HG03196 (cell line): ENCODE measurements at regions not wholly inside any gene's neighbourhood (a gene's known extent, or its start where the extent isn't known, plus 50 kb on each side); places are given as distances from the start of the nearest gene placed in this dataset.

Experiments used
- ATAC-seq: cut with Tn5 transposase; IDR thresholded peaks from one replicate; pipeline ENCODE4 v1.9.1; 2021; ENCODE audit not compliant: unreplicated experiment

DNA sequence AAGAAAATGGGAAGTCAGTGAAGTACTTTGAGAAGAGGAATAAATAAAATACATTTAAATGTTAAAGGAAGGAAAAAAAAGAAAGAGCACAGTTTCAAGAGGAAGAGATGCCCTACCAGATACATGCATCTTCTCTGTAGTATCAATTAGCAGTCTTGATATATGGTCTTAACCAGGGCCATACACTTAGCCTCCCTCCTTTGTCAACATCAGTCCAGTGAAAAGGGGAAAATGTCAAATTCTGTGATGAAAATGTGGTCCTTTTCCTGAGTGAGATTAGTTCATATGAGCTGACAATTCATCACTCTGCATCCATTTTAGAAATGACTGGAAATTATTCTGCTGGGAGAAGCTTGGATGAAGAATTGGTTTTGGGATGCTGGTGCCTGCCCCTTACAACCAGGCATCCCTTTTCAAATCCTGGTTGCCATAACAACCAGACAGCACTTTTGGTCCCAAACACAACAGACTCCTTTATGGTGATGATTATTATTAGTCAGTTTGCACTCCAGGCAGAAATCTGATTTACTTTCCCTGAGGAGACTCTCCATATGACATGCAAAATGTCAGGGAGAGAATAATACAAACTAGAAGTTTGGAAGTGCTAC lies 933.6 kb upstream of the CDH8 start:
- ATAC-seq = no peak

DNA sequence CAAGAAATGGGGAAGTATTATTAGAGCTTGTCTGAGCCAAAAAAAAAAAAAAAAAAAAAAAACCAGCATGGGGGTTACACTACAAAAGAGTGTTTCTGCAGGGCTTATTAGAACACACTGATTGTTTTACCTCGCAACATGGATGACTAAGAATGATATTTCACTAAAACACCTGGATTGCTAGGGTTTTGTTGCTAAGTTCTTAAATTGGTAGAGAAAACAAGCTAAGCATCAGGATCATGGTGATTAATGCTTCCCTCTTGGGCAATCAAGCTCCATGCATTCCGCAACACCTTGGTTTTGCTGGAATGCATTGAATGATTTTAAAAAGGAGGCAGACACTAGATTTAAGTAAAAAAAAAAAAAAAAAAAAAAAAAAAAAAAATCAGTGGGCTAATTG lies 931.4 kb upstream of the CDH8 start:
- no peak for ATAC-seq

- ATAC-seq = no peak
Observed at GRCh38 chr16:62967163-62967562, 930.9 kb upstream of the CDH8 start.

- no peak for ATAC-seq
Observed at GRCh38 chr16:62966626-62967025, 930.4 kb upstream of the CDH8 start.

DNA sequence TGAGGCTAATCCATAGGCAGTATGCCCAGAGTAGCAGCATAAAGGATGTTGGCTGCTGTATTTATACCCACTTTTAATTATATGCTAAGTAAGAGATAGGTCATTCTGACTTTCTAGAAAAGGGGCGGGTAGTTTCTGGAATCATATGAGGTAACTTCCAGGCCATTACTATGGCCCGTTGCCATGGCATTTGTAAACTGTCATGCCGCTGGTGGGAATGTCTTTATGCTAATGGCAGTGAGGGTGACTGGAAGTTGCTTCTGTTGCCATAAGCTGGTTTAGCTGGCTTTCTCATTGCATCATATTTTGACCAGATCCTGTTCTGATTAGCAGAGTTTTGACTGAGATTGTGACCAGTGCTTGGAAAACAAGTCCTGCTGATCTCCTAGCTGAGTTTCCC lies 929.6 kb upstream of the CDH8 start:
- ATAC-seq = no peak

- ATAC-seq = no peak
Observed at GRCh38 chr16:62963846-62964245, 927.6 kb upstream of the CDH8 start.

DNA sequence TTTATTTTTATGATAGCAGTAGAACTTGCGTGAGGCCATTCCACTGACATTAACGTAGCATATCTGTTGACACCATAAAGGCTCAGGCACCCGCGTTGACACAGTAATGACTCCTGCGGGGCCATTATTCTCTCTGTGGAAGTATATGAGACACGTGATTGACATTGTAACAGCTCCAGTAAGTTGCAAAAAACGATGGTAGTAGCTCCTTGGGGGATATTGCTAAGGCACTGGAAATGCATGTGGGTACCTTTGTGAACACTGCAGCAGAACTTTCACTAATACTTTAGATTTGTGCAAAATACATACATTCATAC lies 918.8 kb upstream of the CDH8 start:
- no peak for ATAC-seq

GRCh38 chr16:62954144-62955032 lies 918.1 kb upstream of the CDH8 start:
- ATAC-seq = no peak

DNA sequence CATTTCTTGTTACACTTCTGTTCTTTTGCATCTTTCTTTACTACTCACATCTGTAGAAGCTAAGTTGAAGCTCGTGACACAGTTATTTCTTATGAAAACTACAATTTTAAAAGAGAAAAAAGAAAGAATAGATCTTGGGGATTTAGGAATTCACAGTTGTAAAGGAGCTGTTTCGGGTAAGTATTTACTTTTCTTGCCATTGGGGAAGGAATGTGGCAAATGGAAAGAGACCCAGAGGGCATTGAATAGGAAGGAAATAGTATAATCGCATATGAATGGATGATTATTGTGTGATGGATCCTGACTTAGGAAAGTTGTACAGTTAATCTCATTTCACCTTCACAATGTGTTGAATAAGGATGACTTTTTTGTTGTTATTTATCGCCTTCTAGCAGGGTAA lies 914.1 kb upstream of the CDH8 start:
- ATAC-seq = no peak

DNA sequence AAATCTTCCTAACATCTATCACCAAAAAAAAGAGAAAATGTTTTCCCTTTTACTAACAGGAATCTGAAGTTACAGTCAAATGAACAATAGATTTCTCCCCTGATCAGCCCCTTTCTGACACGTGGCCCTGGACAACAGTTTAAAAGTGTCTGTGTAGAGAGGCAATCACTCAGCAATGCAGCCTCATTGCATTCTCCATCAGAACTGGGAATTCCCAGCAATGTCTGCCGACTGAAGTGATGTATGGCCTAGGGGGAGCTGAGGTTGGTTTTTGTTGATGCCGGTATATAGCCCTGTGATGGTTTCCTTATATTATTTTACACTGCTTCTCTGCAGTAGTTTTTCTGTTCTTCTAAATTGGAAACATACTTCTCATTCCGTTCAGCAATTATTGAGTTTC lies 904.3 kb upstream of the CDH8 start:
- no peak for ATAC-seq

DNA sequence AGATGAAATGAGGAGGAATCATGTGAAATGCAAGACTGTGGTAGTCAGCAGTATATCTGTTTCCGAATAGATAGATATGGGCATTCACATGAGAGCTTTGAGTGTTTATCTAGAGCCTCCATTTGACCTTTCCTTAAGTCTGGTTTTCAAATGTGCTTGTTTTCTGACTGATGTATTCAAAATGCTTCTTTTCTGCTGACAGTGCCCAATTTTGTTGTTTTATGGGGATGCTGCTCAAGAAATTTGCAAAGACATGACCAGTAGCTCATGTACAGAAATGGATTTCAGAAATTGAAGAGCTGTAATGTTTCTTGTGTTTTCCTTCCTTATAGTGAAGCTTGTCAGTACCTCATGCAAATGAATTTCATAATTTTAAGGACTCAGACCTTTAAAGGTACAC lies 903.4 kb upstream of the CDH8 start:
- ATAC-seq = no peak

GRCh38 chr16:62933929-62934328 lies 897.7 kb upstream of the CDH8 start:
- ATAC-seq = no peak

DNA sequence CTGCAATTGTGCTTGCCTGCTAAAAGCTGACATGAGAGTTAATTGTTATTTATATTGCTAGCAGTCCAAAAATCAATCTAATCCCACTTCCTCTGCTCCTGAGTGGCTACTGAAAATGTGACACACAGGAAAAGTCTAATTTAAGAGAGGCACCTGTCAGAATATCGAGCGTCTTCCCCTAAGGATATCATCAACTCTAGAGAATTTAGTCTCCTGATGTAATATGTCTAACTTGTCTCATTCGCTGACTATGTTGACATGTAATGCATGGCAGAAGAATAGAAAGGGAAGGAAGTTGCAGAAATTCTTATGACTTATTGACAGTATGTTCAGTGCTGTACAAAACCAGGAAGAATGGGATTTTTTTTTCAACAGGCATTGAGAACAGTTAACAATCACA lies 893.4 kb upstream of the CDH8 start:
- ATAC-seq = no peak

DNA sequence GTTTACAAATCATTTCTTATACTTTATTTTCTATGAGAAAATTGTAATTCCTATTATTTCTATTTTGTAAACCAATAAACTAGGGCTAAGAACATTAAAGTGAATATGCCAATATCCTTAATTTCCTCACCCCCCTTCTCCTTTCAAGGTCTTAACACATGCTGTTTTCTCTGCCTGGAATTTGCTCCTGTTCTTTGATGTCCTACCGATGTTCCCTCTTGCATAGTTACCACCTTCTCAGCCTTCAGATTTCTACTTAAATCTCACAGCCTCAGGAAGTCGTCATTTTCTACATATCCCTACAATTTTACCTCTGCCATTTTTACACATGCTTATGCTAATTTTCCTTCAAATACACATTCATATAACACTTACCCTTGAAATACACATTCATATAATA lies 890.9 kb upstream of the CDH8 start:
- ATAC-seq = no peak

- ATAC-seq = no peak
Observed at GRCh38 chr16:62926121-62926801, 890.0 kb upstream of the CDH8 start.

- no peak for ATAC-seq
Observed at GRCh38 chr16:62921904-62922303, 885.7 kb upstream of the CDH8 start.

DNA sequence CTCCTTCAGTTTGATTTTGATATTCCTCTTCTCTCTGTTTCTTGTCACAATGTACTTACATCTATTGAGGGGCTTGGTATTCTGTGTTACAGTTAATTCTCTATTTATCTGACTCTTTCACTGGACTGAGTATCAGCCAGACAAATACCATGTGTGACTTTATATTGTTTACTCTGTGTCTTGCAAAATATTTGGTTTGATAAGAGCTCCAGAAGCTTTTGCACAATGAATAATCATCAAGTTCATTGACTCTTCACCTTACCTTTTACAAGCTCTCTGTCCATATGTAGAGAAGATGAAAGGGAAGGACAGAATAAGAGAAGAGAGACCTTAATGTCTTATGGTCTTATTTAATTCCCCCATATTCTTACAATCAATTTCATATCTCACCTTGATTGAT lies 877.7 kb upstream of the CDH8 start:
- no peak for ATAC-seq

DNA sequence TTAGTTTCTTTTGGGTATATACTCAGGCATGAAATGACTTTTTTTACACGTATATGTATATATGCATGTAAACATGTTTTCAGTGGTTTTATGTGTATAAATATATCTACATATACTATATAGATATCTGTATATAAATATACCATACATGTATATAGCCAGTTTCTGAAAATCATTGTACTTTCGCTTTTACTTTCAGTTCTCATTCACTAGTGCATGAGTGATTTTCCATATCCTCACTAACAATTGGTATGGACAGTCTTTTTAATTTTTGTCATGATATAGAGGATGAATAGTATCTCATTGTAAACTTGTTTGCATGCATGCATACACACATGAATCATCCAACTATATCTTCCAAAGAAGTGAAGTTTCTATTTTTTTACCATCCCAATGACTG lies 877.1 kb upstream of the CDH8 start:
- ATAC-seq = no peak

- no peak for ATAC-seq
Observed at GRCh38 chr16:62909597-62909996, 873.4 kb upstream of the CDH8 start.

DNA sequence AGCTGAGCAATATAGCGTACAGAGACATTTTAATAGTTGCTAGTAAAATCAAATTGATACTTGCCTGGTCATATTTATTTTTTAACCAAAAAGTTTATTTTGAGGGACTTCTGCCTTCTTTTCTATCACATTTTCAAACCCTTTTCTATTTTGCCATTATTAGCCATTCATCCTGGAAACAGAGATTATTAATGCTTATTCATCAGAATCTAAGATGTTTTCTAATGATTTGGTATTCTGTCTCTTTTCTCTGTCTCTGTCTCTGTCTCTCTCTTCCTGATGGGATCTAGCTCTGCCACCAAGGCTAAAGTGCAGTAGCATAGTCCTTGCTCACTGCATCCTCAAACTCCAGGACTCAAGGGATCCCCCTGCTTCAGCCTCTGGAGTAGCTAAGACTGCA lies 871.3 kb upstream of the CDH8 start:
- no peak for ATAC-seq

DNA sequence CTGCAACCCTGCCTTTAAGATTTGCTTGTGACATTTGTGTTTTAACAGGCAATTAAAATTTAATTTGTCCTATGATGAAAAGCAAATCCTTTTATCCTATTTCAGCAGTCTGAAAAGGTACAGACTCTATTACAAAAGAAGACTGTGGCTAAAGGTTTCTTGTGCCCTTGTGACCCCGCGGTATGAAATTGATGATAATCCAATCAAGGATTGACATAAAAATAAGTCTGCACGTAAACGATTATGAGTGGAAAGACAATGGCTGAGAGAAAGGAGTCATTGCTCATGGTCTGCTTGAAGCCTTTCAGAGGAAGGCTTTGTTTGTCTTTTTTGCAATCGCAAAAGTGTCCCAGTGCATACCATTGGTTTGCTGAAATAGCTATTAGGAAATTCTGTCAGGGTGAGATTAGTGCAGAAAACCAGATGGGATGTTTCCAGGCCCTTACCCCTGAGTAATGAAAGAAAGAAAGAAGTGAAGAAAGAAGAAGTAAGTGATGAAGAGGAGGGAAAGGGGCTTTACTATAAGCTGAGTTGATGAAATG lies 867.8 kb upstream of the CDH8 start:
- ATAC-seq = no peak

DNA sequence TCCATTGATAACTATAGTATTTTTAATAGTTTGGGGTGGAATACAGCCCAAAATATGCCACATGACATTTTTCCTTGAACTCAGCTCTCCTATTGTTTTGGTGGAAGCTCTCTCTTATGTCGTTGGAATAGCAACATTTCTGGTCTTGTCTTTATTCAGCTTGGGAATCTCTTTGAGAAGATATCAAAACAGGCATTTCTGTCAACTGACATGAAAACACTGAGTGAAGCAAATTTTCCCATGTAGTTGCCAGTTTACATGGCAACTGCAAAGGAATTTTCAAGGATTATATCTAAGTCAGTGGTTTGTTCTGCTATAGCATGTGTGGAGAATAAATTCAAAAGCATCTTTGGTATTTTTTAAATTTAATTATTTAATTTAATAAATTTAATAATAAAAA lies 863.5 kb upstream of the CDH8 start:
- no peak for ATAC-seq
